ENCODE measurements at regions not wholly inside any gene's neighbourhood (a gene's known extent, or its start where the extent isn't known, plus 50 kb on each side); places are given as distances from the start of the nearest gene placed in this dataset.

- H3K9me2 ChIP-seq (ENCODE audit: insufficient read depth, low read length) = no peaks in the 10 kb centered on the region
- H3K9ac ChIP-seq (ENCODE audit: low read length) = no peak overlapping the region
- H3K79me2 ChIP-seq (replicated peaks; ENCODE audit: insufficient read depth, low read length) = no peaks in the 10 kb centered on the region
- no peaks in the 10 kb centered on the region for H4K20me1 ChIP-seq (ENCODE audit: insufficient read depth)
- TF ChIP-seq MXI1 (conservative IDR thresholded peaks at IDR 0.05; ENCODE audit: poor library complexity, severe bottlenecking) = no peak
- no peak for TF ChIP-seq SMC3 (conservative IDR thresholded peaks at IDR 0.05; ENCODE audit: poor library complexity)
- TF ChIP-seq RAD21 (conservative IDR thresholded peaks at IDR 0.05) = no peak
- TF ChIP-seq EP300 (conservative IDR thresholded peaks at IDR 0.05; ENCODE audit: poor library complexity, severe bottlenecking) = no peak
- H2AFZ ChIP-seq (ENCODE audit: low read depth, low read length) = no peak overlapping the region
- no peaks in the 10 kb centered on the region for H3K36me3 ChIP-seq (ENCODE audit: insufficient read depth, low read length)
- H3K4me3 ChIP-seq (ENCODE audit: low read length) = no peak overlapping the region
- no peak overlapping the region for H3K4me2 ChIP-seq (ENCODE audit: low read length)
- no peaks in the 10 kb centered on the region for H3F3A ChIP-seq (ENCODE audit: insufficient read depth, low read length, poor library complexity, severe bottlenecking)
- no peak overlapping the region for H3K27ac ChIP-seq (ENCODE audit: low read length)
- peaks cover 10% of the 10 kb centered on the region for H3K9me3 ChIP-seq (ENCODE audit: low read length)
- H3K27me3 ChIP-seq (ENCODE audit: insufficient read depth, low read depth, low read length) = no peaks in the 10 kb centered on the region
These were observed 204.3 kb downstream of the SUCLA2 start for GRCh38 chr13:47796816-47797215.

GRCh38 chr13:47794963-47795362, 206.1 kb downstream of the SUCLA2 start:
- Histone ChIP-seq H3K9me3 (ENCODE audit: low read length) (peaks cover 11% of the 10 kb centered on the region), H3K4me2 (ENCODE audit: low read length) (no peak overlapping the region), H3K4me3 (ENCODE audit: low read length) (no peak overlapping the region), H3K79me2 (replicated peaks; ENCODE audit: insufficient read depth, low read length) (no peaks in the 10 kb centered on the region), H3K27ac (ENCODE audit: low read length) (no peak overlapping the region), H3K27me3 (ENCODE audit: insufficient read depth, low read depth, low read length) (no peaks in the 10 kb centered on the region), H3K9me2 (ENCODE audit: insufficient read depth, low read length) (no peaks in the 10 kb centered on the region), H3F3A (ENCODE audit: insufficient read depth, low read length, poor library complexity, severe bottlenecking) (no peaks in the 10 kb centered on the region), H3K36me3 (ENCODE audit: insufficient read depth, low read length) (no peaks in the 10 kb centered on the region), H4K20me1 (ENCODE audit: insufficient read depth) (no peaks in the 10 kb centered on the region), H2AFZ (ENCODE audit: low read depth, low read length) (no peak overlapping the region), H3K9ac (ENCODE audit: low read length) (no peak overlapping the region)
- no peak for TF ChIP-seq SMC3 (conservative IDR thresholded peaks at IDR 0.05; ENCODE audit: poor library complexity)
- no peak for TF ChIP-seq MXI1 (conservative IDR thresholded peaks at IDR 0.05; ENCODE audit: poor library complexity, severe bottlenecking)
- no peak for TF ChIP-seq RAD21 (conservative IDR thresholded peaks at IDR 0.05)
- TF ChIP-seq CTCF (IDR thresholded peaks at IDR 0.05; ENCODE audit: poor library complexity, severe bottlenecking) = no peak
- no peak for TF ChIP-seq EP300 (conservative IDR thresholded peaks at IDR 0.05; ENCODE audit: poor library complexity, severe bottlenecking)
- TF ChIP-seq TAF1 (IDR thresholded peaks at IDR 0.05; ENCODE audit: low read depth) = no peak
- no peak for TF ChIP-seq REST (IDR thresholded peaks at IDR 0.05; ENCODE audit: borderline replicate concordance)
- no peak for TF ChIP-seq POLR2AphosphoS5 (IDR thresholded peaks at IDR 0.05)
- no peak for TF ChIP-seq EZH2 (IDR thresholded peaks at IDR 0.05; ENCODE audit: borderline replicate concordance, insufficient read depth, low read length, poor library complexity, severe bottlenecking)

GRCh38 chr13:47790755-47791154, 210.3 kb downstream of the SUCLA2 start:
- no peak overlapping the region for H3K9ac ChIP-seq (ENCODE audit: low read length)
- H3K9me2 ChIP-seq (ENCODE audit: insufficient read depth, low read length) = no peaks in the 10 kb centered on the region
- peaks cover 12% of the 10 kb centered on the region for H3K9me3 ChIP-seq (ENCODE audit: low read length)
- H3F3A ChIP-seq (ENCODE audit: insufficient read depth, low read length, poor library complexity, severe bottlenecking) = no peaks in the 10 kb centered on the region
- H4K20me1 ChIP-seq (ENCODE audit: insufficient read depth) = no peaks in the 10 kb centered on the region
- no peak overlapping the region for H3K27ac ChIP-seq (ENCODE audit: low read length)
- H3K27me3 ChIP-seq (ENCODE audit: insufficient read depth, low read depth, low read length) = no peaks in the 10 kb centered on the region
- TF ChIP-seq TAF1 (IDR thresholded peaks at IDR 0.05; ENCODE audit: low read depth) = no peak
- no peak for TF ChIP-seq EZH2 (IDR thresholded peaks at IDR 0.05; ENCODE audit: borderline replicate concordance, insufficient read depth, low read length, poor library complexity, severe bottlenecking)
- no peak for TF ChIP-seq REST (IDR thresholded peaks at IDR 0.05; ENCODE audit: borderline replicate concordance)
- no peak for TF ChIP-seq EP300 (conservative IDR thresholded peaks at IDR 0.05; ENCODE audit: poor library complexity, severe bottlenecking)
- TF ChIP-seq RAD21 (conservative IDR thresholded peaks at IDR 0.05) = no peak
- no peak for TF ChIP-seq POLR2AphosphoS5 (IDR thresholded peaks at IDR 0.05)
- no peak for TF ChIP-seq SMC3 (conservative IDR thresholded peaks at IDR 0.05; ENCODE audit: poor library complexity)
- TF ChIP-seq CTCF (IDR thresholded peaks at IDR 0.05; ENCODE audit: poor library complexity, severe bottlenecking) = no peak
- no peak for TF ChIP-seq MXI1 (conservative IDR thresholded peaks at IDR 0.05; ENCODE audit: poor library complexity, severe bottlenecking)
- no peaks in the 10 kb centered on the region for H3K36me3 ChIP-seq (ENCODE audit: insufficient read depth, low read length)
- no peak overlapping the region for H3K4me3 ChIP-seq (ENCODE audit: low read length)
- H3K79me2 ChIP-seq (replicated peaks; ENCODE audit: insufficient read depth, low read length) = no peaks in the 10 kb centered on the region
- H3K4me2 ChIP-seq (ENCODE audit: low read length) = no peak overlapping the region
- no peak overlapping the region for H2AFZ ChIP-seq (ENCODE audit: low read depth, low read length)

Measured in neural cell (in vitro differentiated cells).